ENCODE measurements at regions not wholly inside any gene's neighbourhood (a gene's known extent, or its start where the extent isn't known, plus 50 kb on each side); places are given as distances from the start of the nearest gene placed in this dataset.

DNA sequence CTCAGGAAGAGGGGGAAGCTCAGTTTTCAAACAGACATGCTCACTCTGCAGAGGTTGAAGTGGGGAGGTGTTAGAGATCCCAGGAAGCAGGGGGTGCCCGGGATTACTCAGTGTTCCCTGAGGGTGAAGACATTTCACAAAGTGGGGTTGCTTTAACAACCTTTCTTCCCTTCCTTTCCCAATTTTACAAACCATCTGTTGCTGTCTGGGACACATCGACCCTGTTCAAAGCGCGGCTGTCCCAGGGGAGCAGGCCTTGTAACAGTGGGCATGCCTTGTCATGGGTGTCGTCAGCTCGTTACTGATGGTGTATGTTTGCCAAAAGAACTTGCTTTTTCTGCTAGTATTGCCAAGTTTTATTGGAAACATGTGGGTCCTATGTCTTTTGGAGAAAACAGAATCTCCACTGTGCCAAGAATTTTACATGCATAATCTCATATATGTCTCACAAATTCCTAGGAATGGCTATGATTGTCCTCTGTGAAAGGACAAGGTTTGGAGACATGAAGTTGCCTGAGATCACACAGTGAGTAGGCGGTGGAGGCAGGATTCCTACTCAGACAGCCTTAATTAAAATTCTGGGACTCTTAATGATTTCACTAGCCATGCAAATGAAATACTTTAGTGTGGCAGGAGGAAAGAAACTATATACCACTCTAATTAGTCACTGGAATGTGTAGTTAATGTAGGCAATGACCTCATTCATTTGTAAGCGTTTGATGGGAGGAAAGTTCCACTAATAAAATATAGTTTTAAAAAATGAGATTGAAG, 198.9 kb downstream of the NXNL2 start:
- no peak for DNase-seq

DNA sequence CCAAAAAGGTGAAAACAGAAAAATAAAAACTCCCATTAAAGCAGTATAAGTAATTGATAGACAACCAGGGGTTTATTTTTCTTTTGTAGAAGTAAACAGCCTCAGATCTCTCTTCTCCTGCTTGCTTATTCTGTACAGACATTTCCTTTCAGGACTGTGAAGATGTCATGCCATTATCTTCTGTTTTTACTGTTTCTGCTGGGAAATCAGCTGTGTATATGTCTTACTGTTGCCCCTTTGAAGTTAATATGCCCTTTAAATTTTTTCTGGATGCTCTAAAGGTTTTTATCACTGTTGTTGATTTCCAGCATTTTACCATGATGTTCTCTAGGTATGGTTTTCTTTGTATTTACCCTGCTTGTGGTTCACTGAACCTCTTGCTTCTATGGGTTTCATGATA, 199.5 kb downstream of the NXNL2 start:
- DNase-seq, result no peak

DNA sequence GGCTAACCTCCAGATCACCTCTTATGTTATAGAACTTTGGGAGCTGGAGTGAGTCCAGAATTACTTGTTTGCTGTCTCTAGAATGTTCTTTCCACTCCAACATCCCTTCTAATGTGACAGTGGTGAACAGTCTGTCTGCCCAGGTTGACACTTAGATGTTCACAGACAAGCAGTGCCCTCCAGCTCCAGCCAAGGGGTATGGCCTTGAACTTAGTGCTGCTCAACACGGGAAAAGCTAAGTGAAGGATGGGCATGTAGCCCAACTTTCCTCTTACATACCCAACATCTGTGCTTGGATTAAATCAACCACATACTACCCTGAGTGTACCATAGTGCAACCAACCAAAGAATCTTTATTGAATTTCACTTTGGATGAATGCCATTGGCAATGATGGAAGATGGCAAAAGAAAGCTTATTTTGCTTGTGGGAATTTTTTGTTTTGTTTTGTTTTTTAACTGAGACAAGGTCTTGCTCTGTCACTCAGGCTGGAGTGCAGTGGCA, 201.2 kb downstream of the NXNL2 start:
- no peak for DNase-seq

DNA sequence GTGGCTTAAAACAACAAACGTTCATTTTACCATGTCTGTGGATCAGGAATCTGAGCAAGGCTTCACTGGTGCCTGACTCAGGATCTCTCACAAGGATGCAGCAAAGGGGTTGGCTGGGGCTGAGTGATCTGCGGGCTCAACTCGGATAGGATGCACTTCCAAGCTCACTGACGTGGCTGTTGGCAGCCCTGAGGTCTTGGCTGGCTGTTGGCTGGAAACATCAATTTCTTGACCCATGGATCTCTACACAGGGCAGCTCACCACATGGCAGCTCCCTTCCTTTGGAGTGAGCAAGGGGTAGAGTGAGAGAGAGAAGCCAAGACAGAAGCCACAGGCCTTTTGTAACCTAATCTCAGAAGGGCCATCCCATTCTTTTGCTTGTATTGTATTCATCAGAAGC, 202.1 kb downstream of the NXNL2 start:
- DNase-seq, result no peak

DNA sequence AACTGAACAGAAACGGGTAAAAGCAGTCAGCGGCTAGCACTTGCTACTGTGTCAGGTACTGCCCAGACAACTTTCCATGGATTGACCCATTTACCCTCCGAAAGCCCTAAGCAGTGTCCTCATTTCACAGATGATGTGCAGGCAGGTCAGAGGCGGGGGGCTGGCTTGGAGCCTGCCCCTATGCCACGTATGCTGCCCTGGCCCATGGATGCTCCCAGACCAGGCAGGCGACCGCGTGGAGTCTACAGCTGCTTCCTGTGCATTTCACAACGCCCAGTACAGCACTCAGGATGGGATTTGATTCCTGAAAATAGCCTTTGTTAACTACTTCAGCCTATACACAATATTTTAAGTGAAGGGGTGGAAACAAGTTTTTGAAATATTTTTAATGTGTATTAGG, 202.9 kb downstream of the NXNL2 start:
- DNase-seq, result no peak

DNA sequence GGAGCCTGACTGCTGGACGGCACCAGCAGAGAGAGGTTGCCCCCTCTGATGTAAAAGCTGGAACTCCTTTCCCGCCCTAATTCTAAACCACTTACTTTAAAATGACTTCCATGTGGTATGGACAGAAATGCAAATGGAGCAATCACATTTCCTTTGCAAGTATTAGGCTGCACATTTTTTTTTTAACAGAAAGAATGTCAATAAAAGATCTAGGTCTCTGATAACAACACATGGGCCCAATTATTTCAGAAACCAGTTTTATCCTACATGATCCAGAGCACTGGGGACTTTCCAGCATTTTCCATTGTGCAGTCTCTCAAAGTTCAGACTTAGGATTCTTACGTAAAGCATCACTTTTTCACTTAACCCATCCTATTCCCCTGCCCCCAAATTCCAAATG, 203.7 kb downstream of the NXNL2 start:
- DNase-seq, result no peak

DNA sequence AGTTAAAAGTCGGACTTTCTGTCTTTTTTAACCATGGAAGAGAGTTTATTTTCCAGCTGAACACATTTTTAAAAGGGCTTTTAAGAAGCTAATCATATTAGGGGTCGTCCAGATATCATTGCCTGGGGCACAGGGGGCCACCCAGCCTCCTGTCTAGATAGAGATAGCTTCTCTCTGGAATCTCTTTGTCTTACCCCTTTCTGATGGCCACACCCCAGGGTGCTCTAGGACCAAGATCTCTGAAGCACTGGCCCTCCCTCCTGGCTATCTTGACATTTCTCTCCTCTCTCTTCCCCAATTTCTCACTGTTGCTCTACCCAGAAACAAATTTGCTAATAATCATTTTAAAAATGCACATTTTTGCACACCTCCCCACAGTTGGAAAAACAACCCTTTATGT, 204.4 kb downstream of the NXNL2 start:
- DNase-seq, result no peak

DNA sequence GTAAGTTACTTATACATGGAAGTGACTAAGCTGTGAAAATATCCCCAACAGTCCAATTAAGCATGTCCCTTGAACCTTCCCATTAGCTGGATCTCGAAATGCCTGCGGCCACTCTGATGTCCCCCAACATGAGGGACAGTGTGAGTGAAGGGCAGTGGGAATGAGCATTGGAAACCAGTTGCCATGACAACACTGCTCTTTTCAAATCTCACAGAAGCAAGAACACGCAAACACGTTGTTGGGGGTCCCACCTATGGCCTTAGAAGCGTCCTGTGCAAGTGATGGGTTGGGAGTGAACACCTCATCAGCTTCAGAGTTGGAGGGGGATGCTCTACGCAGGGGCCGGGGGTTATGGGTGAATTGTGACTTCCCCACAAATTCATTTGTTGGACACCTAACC, 205.9 kb downstream of the NXNL2 start:
- DNase-seq, result no peak

DNA sequence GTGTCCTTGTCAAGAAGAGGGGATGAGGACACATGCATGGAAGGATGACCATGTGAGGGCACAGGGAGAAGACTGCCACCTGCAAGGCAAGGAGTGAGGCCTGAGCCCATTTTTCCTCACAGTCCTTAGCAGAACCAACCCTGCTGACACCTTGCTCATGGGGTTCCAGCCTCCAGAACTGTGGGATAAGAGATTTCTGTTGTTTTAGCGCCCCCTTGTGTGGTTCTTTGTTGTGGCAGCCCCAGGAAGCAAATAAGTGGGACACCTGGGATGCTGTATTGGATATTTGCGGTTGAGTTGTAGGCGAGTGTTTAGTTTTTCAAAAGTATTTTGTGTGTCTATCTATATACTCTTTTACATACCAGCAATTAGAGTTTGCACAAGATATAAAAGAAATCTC, 206.4 kb downstream of the NXNL2 start:
- DNase-seq, result no peak

DNA sequence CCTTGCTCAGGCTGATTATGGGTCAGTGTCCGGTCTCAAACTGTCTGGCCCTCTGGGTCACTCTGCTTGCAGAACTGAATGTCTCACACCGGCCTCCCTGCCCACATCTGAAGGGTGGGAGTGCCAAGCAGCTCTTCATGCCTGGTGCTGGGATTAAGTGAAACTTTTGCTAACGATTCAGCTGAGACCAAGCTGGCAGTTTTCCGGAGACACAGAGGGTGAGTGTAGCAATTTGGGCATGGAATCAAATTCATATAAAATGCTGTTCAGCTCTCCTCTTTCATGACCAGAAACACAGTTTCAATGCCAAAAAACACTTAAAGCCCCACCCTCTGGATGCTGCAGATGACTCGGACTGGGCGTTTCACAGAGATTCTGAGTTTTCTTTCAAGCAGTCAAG, 207.5 kb downstream of the NXNL2 start:
- peak in 4 of 56 donors; percentile 9 to 23 (median 10) for DNase-seq

DNA sequence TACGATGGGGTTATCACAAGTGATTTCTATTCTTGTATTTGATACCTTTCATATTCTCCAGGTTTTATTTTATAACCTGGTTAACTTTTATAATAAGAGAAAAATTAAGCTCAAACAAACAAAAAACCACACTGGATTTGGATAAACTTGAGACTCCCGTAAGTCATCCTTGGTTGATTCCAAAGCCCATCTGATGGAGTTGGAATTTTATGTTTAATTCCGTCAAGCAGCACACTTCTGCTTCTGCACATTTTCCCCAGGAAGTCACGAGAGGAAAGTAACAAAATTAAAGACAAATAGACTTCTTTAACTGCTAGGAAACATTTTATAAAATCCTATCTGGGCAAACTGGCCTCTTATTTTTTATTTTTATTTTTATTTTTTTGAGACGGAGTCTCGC, 207.9 kb downstream of the NXNL2 start:
- DNase-seq, result no peak

DNA sequence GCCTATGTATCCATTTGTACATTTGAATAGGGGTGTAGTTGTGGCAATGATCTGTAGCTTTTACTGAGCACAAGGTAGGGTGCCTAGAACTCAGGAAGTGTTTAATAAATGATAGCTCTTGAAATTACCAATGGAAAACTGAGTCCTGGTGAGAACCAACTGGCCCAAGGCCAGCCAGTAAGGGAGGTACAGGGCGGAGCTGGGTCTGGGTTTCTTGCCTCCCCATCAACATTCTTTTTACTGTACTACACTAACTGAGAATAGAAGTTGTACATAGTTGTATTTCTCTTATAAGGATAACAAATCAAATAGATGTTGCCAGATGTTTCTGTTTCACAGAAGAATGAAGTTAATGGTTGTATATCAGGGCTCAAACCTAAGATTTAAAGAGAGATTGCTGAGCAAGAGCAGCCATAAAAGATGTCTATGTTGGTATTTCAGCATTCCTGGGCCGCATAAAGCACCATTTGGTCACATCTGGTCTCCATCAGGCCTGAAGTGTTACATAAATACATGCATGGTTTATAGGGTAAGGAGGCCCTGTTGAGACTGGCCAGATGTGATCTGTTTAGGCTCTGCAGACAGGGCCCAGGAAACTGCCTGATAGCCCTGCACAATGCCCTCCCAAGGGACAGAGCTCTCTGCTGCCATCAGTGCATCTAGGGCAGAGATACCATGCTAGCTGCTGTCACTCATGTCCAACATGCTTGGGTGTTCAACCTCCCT, 210.5 kb downstream of the NXNL2 start:
- no peak for DNase-seq

DNA sequence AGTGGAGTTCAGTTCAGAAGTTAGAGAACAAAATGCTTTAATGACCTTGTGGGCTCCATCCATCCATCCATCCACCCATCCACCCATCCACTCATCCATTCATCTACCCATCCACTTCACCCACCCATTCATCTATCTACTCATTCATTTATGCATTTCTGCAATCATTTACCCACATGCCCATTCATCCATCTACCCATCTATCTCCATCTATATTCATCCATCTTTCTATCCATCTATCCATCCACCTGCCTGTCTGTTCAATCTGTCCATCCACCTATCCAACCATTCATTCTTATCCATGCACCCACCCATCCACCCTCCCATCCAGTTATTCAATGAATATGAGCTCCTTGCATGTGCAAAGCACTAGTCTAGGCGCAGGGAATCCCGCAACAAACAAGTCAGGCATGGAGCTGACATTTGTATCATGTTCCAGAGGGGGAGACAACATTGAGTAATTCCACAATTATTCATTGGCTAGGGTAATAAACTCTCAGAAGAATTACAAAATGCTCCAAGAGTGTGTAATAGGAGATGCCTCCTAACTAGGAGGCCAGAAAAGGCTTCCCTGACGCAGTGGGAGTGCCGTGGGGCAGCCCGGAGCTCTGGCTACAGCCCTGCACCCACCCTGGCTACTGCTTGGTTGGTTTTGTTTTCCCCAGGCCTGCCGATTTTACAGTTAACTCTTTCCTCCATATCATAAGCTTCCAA, 211.2 kb downstream of the NXNL2 start:
- DNase-seq, result peak in 1 of 56 donors; percentile 8

DNA sequence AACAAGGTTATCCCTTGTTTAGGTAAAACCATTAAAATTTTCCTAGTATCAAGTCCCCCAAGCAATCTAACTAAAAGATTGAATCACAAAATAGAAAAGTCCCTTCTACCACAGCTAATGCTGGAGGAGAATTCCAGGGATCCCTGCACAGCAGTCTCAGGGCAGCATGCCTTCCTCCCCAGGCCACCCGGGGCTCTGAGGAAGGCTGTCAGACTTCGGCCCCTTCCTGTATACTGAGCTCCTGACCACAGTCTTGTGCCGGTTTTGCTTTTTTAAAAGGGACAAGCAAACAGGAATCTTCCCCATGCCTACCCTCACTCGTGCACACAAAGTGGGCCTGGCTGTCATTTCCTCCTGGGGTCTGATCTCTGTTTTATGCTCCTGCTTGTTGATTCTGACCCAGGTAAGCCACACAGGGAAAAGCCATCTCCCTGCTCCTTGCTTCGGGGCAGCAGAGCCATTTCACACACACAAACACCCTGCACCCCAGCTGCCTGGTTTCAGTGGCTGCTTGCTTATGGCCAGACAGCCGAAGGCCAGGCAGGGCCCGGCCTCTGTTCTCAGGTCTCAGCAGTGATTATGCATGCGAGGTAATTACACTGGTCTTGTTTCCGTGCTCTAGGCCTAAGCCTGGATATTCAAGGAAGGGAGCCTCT, 211.9 kb downstream of the NXNL2 start:
- no peak for DNase-seq

DNA sequence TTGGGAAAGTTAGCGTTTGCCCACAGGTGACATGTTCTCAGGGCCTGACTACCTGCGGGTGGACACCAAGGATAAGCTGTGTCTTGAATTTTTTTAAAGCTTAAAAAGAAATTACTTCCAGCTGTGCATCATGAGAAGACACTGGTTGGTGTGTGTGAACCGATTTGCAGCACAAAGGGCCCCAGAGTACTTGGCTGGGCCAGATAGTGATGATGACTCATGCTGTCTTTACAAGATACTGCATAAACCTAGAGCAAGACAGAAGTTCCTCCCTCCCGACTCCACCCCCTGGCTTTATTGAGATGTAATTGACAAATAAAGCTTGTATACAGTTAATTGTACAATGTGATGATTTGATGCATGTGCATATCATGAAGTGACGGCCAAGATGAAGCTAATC, 212.8 kb downstream of the NXNL2 start:
- no peak for DNase-seq

DNA sequence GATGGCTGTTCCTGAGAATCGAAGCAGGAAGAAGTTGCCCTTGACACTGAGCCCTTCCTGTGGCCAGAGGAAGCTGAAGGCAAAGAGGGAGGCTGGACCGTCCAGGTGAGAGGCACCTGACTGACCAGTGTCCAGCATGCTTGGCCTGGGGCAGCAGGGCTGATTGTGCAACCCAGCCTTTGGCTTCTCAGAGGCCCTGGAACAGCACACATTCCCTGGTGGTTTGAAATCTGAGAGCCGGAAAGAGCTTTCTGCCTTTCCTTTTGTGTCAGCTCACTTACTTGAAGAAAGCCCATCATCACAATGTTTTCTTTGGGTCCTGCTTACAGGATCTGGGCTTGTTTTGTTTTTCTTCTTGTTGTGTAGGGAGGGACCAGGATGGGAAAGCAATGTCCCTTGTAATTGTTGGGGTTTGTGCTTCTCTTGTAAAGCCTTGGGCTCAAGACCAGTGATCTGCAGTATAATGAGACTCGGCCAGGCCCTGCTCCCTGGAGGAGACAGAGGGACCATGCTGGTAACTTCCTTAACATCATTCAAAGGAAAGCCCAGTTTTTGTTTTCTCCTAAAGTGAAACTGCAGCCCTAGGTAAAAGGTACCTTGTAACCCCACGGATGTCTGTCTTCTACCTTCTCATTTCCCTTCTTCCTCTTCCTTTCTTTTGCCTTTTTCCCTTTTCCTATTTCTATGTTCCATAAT, 213.7 kb downstream of the NXNL2 start:
- no peak for DNase-seq

DNA sequence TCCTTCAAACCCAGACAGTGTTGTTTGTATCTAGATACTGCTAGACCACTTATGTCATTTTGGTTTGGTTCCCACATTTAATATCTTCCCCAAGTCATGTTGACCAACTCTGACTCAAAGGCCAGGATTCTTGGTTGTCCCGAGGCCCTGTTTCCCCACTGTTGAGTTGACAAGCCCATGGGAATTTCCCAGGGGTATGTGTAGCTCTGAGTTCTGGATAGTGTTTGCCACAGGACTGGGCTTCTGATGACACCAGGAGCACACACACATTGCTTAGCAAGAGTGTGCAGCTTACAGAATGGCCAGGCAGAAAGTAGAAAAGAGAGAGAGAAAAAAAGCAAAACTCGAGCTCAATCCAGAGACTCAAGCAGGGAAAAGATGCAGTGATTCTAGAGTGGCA, 214.4 kb downstream of the NXNL2 start:
- DNase-seq, result no peak

DNA sequence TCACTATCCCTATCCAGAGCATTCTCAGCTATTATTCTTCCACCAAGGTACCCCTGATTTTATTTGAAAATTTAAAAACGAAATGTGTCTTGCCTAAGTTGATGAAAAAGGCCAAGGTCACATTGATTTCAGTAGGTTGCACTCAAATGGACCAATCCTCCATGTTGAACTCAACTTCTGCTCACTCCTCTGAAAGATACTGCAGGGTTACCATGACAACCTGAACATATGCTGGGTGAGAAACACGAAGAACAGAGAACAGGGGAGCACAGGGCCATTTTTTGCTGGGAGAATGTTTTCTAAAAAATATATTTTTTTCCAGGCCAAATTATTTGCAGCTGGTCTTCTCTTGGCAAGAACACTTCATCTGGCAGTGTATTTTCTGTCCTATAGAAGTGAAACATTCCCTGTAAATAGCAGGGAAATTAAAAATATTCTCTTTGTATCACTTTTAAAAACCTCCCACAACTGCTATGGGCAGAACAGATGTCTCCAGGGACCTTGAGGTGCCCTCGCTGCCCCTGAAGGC, 215.9 kb downstream of the NXNL2 start:
- no peak for DNase-seq

DNA sequence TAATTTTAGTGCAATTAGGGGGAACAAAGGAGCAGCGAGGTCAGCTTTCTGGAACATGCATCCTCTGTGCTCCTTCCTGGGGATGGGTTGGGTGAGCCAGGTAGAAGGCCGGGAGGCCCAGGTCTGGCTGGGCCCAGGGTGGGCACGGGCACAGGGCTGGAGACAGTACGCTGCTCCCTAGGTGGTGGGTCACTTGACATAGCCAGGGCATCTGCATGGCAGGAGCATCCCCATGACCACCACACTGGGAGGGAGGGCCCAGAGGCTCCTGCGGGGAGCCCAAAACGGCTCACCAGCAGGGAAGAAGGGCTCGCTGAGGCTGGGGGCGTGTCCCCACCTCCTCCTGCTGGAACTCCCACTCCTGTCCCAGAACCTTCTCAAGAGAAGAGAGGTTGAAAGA, 216.8 kb downstream of the NXNL2 start:
- no peak for DNase-seq

DNA sequence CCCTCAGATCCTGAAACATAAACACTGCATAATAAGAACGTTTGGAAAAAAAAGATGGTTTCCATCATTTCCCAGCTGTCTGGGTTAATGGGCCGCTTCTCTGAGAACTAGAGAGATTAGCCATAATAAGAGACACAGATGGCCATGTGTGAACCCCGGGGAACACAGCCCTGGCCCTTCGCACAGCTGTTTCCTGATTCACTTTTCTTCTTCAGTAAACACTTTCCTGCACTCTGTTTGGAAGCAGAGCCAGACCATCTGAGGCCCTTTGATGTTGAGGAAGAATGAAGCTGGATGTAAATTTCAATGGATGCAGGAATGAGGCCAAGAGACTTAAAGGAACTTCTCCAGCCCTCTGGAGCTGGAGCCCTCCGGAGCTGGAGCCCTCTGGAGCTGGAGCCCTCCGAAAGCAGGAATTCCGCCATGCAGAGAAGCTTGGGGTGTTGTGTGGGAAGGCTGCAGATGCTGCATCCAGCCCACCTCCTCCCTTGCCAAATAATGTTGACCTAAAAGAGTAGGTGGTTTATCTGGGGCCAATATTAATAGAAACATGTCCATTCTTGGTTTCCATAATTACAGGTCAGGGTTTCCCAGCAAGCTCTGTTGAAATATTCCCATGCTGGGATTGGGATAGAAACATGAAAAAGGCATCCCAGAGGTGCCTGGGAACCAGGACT, 218.9 kb downstream of the NXNL2 start:
- no peak for DNase-seq
